ENCODE measurements at regions not wholly inside any gene's neighbourhood (a gene's known extent, or its start where the extent isn't known, plus 50 kb on each side); places are given as distances from the start of the nearest gene placed in this dataset.

DNA sequence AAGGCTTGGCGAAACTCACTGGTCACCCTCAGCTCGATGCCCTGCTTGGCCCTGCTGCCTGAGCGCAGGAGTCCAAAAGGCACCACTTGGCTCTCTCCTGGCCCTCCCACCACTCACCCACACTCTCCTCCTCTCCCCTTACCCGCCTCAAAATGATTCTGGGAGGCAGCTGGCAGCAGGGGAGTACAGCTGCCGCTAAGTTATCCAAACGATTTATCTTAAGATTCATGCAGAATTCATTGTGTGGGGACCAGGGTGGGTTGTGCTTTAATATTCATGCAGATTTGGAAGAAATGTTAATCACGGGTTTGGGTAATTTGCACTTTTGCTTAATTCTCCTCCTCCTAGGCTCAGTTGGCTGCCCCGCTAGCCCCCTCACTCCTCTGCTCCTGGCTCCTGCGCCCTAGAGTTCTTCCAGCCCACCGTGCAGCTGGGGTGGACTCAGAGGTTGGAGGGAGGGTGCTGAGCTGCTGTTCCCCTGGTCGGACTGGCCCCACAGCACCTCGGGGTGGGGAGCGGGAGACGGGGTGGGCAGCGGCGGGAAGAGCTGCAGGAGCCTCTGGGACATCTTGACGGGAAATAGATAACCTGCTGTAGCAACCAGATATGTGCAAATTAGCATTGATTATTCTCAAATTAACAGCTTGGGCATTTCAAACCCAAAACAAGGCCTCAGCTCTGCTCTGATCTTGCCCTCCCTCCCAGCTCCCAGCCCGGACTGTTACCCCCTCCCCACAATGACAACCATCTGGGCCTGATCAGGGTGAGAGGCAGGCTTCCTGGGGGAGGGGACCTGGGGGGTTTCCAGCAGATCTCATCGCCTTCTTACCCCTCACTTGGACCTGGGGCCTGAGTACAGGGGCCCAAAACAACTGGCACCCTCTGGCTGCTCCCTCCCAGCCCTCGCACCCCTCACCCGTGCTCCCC is 122.6 kb upstream of the RPL38 start:
- DNase-seq (ENCODE audit: low read depth in 2 of 2), result no peak

DNA sequence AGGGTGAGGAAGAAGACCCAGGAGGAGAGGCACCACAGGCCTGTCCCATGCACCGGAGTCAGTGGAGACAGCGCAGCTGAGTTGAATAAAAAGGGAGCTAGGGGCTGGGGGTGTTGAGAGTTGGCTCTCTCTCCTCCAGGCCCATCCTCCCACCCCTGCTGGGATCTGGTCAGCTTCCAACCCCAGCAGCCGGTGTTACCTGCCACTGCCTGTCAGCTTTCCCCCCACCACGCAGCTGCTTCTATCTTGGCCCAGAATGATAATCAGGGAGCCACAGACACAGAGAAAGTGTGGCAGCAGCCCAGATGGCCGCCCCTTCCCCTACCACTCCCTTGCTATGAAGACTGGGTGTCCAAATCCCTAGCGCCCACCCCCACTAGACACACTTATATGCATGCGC is 120.6 kb upstream of the RPL38 start:
- no peak for DNase-seq (ENCODE audit: low read depth in 2 of 2)

DNA sequence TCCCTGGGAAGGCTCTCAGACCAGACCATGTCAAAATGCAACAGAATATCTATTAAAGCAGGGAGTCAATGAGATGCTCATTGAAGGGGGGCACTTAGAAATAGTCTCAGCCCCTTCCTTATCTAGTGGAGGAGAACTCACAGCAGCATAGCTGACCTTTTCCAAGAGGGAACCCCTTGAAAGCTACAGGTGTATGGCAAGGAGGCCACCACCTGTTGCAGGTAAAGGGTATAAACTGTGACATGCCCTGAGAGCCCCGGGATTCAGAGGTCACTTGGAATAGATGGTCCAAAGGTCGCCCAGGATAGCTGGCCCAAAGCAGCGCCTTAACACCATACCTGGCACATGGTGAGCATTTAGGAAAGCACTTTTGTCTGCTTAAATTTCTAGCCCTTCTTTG is 120.2 kb upstream of the RPL38 start:
- DNase-seq (ENCODE audit: low read depth in 2 of 2), result no peak

DNA sequence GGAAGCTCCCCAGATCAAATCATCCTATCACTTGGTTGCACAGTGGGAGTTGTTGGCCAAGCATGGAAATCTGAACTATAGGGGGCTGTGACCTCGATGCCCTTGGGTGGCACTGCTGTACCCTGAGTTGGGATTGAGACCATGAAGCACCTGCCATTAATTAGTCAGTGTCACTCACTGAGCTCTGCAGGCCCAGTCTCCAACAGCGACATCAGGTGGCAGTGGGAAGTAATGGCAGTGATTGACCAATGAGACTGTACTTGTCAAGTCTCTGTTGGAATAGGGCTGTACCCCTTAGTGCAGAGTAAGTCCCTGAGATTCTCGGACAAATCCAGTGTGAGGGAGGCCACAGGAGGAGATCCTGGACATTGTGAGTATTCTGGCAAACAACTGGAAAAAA is 118.0 kb upstream of the RPL38 start:
- no peak for DNase-seq (ENCODE audit: low read depth in 2 of 2)

DNA sequence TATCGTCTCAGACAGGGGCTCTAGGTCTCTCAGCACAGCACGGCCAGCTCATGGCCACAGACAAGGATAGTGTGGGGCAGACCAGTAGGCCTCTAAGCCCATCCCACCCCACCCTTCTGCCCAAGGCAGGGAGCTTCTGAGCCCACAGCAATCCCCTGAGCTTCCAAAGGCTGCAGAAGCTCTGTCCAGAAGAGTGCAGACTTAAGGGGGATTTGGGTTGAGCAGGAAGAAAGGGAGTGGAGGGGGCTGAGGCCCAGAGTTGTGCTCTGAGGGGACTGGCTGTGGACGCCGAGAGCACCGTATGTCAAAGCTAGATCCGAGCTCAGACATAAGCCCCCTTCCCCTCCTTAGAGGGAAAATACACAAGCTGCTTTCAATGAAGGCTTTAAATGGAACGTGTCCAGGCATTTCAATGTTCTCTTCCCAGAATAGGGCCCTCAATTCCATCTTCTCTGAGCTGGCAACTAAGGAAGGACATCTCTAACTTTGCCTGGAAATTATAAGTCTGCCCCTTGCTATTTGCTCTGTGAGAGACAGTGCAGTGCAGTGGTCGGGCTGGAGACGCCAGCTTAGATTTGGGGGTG is 116.4 kb upstream of the RPL38 start:
- no peak for DNase-seq (ENCODE audit: low read depth in 2 of 2)

DNA sequence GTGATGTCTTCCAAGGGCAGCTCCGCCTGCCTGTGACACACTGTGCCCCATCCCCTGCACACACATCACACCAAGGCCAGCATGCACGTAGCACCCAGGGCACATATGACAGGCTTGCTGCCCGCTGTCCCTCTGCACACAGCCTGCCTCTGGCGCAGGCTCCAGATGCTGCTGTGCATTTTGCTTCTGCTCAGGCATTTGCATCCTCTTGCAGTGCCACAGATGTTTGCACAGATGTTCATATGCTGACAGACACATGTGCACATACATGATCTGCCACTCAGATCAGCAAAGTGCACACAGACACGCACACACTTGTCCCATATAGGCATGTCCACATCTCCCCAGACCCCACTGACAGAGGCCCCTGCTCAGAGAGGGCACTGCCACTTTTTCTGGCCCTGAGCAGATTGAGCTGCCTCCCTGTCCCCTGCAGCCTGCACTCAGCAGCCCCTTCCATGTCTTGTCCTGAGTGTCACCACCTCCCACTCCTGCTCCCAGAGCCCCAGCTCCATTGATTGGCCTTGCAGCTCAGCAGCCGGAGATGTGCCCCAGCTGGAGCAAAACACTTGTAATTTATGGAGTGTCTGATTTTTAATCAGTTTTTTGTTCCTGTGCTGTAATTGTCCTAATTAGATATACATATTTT is 115.1 kb upstream of the RPL38 start:
- no peak for DNase-seq (ENCODE audit: low read depth in 2 of 2)

DNA sequence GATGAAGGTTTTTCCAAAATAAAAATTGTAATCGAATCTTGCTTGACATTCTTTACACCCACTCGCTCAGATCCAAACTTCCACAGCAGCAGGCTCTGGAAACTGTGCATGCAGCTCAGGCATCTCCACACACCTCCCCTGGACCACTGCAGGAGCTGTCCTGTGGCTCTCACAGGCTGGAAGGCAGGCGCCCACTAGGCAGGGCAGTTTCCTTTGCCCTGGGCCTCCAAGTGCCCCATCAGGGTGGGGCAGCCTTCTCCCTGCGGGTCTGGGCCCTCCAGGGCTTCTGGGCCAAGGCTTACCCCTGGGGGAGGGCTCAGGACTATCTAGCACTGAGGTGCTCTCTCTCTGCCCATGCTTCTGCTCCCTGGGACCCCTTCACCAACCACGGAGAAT is 114.5 kb upstream of the RPL38 start:
- DNase-seq (ENCODE audit: low read depth in 2 of 2), result no peak

DNA sequence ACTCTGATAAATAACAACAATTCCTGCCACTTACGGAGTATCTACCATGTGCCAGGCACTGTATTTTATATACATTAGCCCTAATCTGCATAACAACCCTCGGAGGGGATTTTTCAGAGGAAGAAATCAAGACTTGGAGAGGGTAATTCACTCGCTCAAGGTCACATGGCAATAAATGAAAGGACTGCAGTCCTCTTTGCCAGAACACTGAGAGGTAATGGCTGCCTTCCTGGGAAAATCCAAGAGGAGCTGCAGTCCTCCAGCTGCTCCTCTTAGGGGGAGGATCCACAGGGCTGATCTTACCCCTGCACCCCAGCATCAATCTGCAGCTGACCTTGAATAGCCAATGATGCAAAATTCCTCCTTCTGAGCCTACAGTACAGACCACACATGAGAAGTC is 114.1 kb upstream of the RPL38 start:
- no peak for DNase-seq (ENCODE audit: low read depth in 2 of 2)

DNA sequence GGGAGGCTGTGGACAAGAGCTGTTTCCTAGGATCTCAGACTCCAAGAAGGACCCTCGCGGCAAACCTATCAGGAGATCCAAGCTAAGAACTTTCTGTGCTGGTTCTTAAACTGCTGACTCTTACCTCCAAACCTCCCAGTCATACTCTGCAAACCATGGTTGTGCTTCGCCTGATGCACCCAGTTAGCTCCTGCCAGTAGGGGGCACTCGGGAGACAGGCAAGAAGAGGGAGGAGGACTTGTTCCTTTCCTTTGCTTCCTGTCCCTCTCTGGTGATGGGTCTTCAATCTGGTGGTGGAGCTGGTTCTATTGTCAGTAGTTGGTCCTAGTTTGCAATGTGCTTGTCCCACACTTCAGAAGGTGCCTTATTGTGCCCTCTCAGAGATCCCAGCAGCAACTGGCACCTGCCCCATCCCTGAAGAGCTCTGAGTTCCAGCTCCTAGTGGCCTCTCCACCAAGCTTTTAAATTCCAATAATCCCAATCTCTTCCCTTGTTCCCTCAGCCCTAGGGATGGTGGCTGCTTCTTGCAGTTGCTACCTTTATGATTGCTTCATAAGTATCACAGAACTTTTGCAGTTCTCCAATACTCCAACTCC is 113.5 kb upstream of the RPL38 start:
- peak in 1 of 2 donors; percentile 1 for DNase-seq (ENCODE audit: low read depth in 2 of 2)

DNA sequence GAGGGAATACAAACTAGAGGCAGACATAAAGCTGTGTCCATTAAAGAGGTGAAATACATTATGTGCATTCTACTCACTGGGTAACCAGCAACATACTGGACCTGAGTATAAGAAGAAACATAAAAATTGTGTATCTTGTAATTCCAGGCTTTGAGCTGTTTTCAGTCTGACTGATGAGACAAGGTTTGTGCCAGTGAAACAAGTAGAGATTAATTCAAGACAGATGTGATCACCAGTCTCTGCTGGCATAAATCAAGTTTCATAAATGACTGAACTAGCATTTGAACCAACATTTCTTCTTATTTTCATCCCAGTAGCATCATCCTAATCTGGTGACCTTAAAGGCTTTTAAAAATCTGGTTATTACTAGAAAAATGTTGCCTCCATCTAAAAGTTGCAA is 108.8 kb upstream of the RPL38 start:
- no peak for DNase-seq (ENCODE audit: low read depth in 2 of 2)

DNA sequence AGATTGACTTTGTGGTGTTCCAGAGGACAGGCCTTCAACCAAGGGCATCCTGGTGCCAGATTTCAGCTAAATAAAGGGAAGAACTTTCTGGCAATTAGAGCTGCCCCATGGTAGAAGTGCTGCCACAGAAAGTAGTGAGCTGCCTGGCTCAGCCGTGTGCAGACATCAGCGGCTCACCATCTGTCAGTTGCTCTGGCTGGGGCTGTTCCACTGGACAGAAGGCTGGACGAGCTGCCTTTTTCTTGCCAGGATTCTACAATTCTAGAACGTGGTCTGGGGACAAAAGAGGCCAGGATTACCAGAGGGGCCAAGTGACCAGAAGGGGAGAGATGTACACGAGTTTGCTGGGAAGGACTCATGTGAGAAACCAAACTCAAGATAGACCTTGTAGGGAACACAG is 107.0 kb upstream of the RPL38 start:
- DNase-seq (ENCODE audit: low read depth in 2 of 2), result no peak

DNA sequence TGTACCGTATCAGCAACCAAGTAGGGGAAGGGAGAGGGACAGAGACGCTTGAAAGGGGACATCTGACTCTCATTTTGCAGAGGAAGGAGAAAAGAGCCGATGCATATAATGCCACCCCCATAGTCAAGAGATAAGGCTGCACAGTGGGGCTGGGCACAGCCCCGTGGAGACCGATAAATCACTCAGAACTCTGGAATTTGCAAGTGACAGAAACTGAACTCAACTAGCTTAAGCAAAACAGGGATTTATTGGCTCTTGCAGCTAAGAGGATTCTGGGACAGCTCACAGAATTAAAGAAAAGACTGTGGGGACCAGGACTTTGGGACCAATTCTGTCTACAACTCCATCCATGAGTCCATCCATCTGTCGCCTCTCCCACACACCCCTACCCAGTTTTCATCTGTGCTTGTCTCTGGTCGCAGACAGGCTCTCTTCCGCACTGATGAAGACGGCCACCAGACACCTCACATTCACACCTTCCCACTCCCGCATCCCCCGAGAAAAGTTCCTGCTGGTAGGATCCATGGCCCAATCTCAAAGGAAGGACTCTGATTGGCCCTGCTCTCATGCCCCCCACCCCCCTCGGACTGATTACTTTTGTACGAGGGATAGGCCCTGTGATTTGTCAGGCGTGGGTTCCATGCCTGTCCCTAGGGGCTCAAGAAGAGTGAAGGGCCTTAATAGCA is 105.9 kb upstream of the RPL38 start:
- DNase-seq (ENCODE audit: low read depth in 2 of 2), result no peak

DNA sequence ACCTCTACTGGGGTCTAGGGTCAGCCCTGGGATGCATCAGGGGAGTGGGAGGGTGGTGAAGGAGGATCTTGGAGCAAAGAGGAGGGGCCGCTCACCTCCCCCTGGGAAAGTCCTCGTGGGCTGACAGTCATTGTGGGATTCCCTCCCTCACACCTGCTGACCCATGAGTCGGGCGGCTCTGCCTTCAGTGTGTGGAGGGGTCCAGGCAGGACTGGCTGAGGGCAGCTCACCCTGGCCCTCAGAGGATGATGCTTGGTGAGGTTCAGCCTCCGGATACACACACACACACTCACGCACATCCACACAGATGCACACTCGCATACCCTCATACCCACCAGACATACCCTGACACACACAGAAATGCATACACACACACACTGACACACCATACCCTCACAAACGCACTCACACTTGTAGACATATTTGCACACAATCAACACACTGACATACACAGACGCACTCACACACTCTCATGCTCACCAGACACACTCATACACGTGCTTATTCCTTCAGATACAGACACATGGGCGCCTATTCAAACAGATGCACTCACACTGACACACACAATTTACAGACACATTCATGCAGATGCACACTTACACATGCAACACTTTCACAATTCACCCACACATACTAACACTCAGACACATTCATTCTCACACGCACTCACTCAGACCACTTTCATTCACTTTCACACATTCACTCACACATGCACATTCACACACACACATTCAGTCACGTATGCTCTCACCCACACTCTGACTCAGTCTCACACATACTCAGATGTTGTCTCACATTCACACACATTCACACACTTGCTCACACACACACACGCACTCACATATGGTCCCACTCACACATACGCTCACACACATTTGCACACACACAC is 105.1 kb upstream of the RPL38 start:
- no peak for DNase-seq (ENCODE audit: low read depth in 2 of 2)

DNA sequence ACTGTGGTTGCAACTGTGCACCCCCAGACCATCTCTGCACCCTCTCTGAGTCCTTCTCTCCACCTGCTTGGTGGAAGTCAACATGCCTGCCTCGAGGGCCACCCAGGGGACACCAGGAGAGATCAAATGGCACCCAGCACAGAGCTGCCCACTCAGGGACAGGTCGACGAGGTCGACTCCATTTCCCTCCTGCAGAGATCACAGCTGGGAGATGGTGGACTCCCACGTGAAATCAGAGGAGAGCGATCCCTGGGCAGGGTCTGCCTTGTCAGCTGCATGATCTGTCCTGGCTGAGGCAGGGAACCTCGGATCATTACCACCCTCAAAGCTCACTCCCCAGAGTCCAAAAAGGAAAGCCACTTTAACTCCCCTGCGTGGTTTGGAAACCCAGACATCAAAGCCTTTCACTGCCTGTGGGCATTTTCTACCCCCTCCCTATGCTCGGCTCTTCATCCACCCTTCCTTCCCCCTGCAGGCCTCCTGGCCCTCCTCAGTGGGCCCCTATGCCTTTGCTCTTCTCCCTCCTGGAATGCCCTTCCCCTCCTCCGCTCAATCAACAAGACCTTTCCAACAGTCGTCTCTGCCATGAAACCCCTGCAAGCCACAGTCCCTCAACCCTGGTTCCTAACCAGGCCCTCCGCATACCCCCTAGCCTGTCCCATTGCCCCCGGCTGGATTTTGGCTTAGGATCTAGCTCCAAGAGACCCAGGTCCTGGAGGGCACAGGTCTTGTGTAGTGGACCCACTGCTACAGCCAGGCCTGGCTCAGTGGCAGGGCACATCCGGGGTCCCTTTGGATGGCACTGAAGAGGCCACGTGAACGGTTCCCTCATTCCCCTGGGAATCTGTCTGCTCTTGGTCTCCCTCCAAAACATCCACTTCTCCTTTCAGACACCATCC is 103.8 kb upstream of the RPL38 start:
- DNase-seq (ENCODE audit: low read depth in 2 of 2), result no peak

DNA sequence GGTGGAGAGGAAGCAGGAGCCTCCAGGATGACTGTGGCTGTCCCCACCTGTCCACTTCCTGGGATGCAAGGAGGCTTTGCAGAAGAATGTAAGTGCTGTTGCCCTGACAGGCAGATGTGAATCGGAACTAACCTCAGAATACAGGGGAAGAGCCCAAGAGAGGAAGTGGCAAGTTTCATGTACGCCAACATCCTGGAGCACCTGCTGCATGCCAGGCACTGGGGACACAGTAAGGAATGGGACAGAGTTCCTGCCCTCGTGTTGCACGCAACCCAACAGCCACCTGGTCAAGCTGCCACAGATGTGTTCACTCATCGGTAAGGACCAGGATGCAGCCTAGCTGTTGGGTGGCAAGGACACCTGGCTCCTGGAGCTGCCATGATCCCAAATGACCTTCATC is 98.6 kb upstream of the RPL38 start:
- no peak for DNase-seq (ENCODE audit: low read depth in 2 of 2)

DNA sequence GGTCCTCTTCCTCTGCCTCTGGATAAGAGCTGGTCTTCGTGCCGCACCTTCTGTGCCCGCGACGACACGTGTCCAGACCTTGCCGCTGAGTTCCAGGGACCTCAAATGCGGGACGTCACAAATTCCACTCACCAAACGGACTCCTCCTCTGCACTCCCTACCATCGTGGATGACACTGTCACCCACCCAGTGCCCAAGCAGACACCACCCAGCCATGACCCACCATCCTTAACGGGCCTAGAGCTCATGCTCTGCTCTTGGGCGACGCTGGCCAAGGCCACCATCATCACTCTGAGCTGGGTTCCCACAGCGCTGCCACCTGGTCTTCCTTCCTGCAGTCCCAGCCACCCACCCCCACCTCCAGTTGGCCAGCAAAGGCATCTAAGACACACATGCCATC is 96.4 kb upstream of the RPL38 start:
- DNase-seq (ENCODE audit: low read depth in 2 of 2), result no peak

DNA sequence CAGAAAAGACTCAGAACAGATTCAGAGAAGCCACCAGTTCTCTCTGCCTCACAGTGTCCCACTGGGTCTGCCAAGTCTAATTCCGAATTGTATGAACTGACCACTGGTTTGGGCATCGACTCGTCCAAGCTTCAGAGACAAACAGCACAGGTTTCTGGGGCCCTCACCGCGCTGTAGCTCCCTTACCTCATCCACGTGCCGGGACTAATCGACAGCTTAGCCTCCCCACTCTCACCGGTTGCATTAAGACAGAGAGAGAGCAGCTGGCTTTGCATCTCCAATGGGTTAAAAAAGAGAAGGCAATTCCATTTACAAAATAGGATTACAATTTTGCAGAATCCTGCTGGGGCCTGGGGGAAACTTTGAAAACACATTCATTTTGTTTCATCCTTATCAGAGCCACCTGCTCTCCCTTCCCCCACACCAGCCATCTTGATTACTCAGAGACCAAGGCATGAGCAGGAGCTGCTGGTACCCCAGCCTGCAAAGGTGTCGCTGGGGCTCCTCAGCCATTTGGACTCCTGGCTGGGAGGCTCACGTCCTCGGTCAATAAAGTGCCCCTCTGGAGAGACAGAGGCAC is 95.3 kb upstream of the RPL38 start:
- DNase-seq (ENCODE audit: low read depth in 2 of 2), result no peak

DNA sequence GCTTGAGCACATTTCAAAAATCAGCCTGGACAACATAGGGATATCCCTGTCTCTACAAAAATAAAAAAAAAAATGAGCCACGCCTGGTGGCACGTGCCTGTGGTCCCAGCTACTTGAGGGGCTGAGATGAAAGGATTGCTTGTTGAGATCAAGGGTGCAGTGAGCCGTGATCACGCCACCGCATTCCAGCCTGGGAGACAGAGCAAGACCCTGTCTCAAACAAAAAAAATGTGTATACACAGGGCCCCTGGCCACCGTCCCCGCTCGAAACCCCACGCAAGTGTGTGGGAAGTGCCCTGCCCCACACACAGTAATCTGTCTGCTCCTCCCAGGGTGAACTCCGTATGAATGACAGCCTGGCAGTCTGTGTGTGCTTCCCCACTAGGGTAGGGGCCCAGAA is 93.0 kb upstream of the RPL38 start:
- no peak for DNase-seq (ENCODE audit: low read depth in 2 of 2)

DNA sequence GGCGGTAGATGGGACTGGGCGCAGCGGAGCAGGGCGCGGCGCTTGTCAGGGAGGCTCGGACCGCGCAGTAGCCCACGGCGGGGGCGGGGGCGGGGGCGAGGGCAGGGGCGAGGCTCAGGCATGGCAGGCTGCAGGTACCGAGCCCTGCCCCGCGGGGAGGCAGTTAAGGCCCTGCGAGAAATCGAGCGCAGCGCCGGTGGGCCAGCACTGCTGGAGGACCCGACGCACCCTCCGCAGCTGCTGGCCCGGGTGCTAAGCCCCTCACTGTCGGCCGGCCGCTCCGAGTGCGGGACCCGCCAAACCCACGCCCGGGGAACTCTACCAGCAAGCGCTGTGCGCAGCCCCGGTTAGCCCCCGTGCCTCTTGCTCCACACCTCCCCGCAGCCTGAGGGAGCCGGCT is 90.2 kb upstream of the RPL38 start:
- no peak for DNase-seq (ENCODE audit: low read depth in 2 of 2)

DNA sequence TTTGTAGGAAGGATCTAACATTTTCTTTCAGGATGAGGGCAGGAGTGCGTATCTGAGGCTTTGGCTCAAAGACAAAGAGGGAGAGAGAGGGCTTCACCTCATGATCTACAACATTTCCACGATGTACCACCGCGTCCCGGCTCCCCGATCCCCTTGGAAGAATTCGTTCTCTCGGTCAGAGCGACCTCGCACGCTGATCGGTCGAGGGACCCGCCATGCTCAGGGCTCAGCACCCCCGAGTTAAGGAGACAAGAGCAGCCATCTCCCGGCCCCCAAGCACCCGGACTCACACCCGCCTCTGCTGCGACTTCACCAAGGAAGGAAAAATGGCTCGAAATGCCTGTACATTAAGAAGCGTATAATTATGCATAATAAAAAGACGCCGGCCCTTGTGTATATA is 89.5 kb upstream of the RPL38 start:
- DNase-seq (ENCODE audit: low read depth in 2 of 2), result no peak
